ENCODE measurements at regions not wholly inside any gene's neighbourhood (a gene's known extent, or its start where the extent isn't known, plus 50 kb on each side); places are given as distances from the start of the nearest gene placed in this dataset.

GRCh38 chr6:12221856-12222255 is 68.3 kb upstream of the EDN1 start:
- H3K4me3 ChIP-seq, result no peak overlapping the region
- in situ Hi-C loops (cut with MboI; ENCODE audit: low pct_unique_long_range_greater_than_20kb in 2 of 9, low sequenced_read_pairs in 9 of 9, unreplicated experiment in 9 of 9), result no loop called here
- WGBS, 10 experiments, result 0 to 89% (median 54%) methylated on average over 1 to 4 of the region's 4 CpGs; no CpG with 5 or more reads in 2 of the 10 experiments
- ATAC-seq (replicated peaks in 6 of 8), result no peak
- no peak overlapping the region for H3K27ac ChIP-seq
- no peaks in the 10 kb centered on the region for H3K4me1 ChIP-seq (replicated peaks in 1 of 2)

- Histone ChIP-seq H3K27ac (no peak overlapping the region), H3K4me3 (no peak overlapping the region), H3K4me1 (replicated peaks in 1 of 2) (no peaks in the 10 kb centered on the region)
- ATAC-seq (replicated peaks in 6 of 8), result no peak
- in situ Hi-C loops (cut with MboI; ENCODE audit: low pct_unique_long_range_greater_than_20kb in 2 of 9, low sequenced_read_pairs in 9 of 9, unreplicated experiment in 9 of 9), result no loop called here
- 40 to 100% (median 89%) methylated on average over 1 to 12 of the region's 19 CpGs for WGBS, 10 experiments
Measured at GRCh38 chr6:12222405-12223366, 67.5 kb upstream of the EDN1 start.

GRCh38 chr6:12223383-12223782 is 66.8 kb upstream of the EDN1 start:
- in situ Hi-C loops (cut with MboI; ENCODE audit: low pct_unique_long_range_greater_than_20kb in 2 of 9, low sequenced_read_pairs in 9 of 9, unreplicated experiment in 9 of 9), result no loop called here
- no peak overlapping the region for H3K27ac ChIP-seq
- no peak overlapping the region for H3K4me3 ChIP-seq
- ATAC-seq (replicated peaks in 6 of 8), result no peak
- H3K4me1 ChIP-seq (replicated peaks in 1 of 2), result no peaks in the 10 kb centered on the region
- WGBS, 10 experiments, result 71 to 100% (median 90%) methylated on average over 1 to 4 of the region's 5 CpGs; no CpG with 5 or more reads in 1 of the 10 experiments

- in situ Hi-C loops (cut with MboI; ENCODE audit: low pct_unique_long_range_greater_than_20kb in 2 of 9, low sequenced_read_pairs in 9 of 9, unreplicated experiment in 9 of 9), result no loop called here
- H3K4me3 ChIP-seq, result no peak overlapping the region
- H3K27ac ChIP-seq, result no peak overlapping the region
- WGBS, 10 experiments, result 6 to 100% (median 69%) methylated on average over 1 to 2 of the region's 2 CpGs; no CpG with 5 or more reads in 2 of the 10 experiments
- ATAC-seq (replicated peaks in 6 of 8), result no peak
- no peaks in the 10 kb centered on the region for H3K4me1 ChIP-seq (replicated peaks in 1 of 2)
Measured at GRCh38 chr6:12224251-12224650, 65.9 kb upstream of the EDN1 start.

- 63 to 100% (median 81%) methylated on average over 1 to 13 of the region's 13 CpGs for WGBS, 10 experiments
- no peak for ATAC-seq (replicated peaks in 6 of 8)
Measured at GRCh38 chr6:12228447-12229146, 61.6 kb upstream of the EDN1 start.

GRCh38 chr6:12229332-12229731 is 60.8 kb upstream of the EDN1 start:
- in situ Hi-C loops (cut with MboI; ENCODE audit: low pct_unique_long_range_greater_than_20kb in 2 of 9, low sequenced_read_pairs in 9 of 9, unreplicated experiment in 9 of 9), result loop anchor here in 5 of 9 experiments (25.0 kb wide), 3 partner anchors 217 to 642 kb away; partner anchors contain the start of gene HIVEP1 (in 1 of the 5)
- H3K27ac ChIP-seq, result no peak overlapping the region
- no peak for ATAC-seq (replicated peaks in 6 of 8)
- no peak overlapping the region for H3K4me3 ChIP-seq
- H3K4me1 ChIP-seq (replicated peaks in 1 of 2), result no peaks in the 10 kb centered on the region
- 80 to 100% (median 100%) methylated on average over 1 of the region's 1 CpG; no CpG with 5 or more reads in 6 of the 10 experiments for WGBS, 10 experiments

More at GRCh38 chr6:12228447-12229146, 61.6 kb upstream of the EDN1 start:
- Histone ChIP-seq H3K27ac (no peak overlapping the region), H3K4me1 (replicated peaks in 1 of 2) (no peaks in the 10 kb centered on the region), H3K4me3 (no peak overlapping the region)
- in situ Hi-C loops (cut with MboI; ENCODE audit: low pct_unique_long_range_greater_than_20kb in 2 of 9, low sequenced_read_pairs in 9 of 9, unreplicated experiment in 9 of 9), result loop anchor here in 5 of 9 experiments (25.0 kb wide), 3 partner anchors 216 to 641 kb away; partner anchors contain the start of gene HIVEP1 (in 1 of the 5)

- in situ Hi-C loops (cut with MboI; ENCODE audit: low pct_unique_long_range_greater_than_20kb in 2 of 9, low sequenced_read_pairs in 9 of 9, unreplicated experiment in 9 of 9), result loop anchor here in 7 of 9 experiments (10.0 to 25.0 kb wide), 4 partner anchors 218 to 643 kb away; partner anchors contain the start of gene HIVEP1 (in 1 of the 7)
- Histone ChIP-seq H3K4me3 (no peak overlapping the region), H3K27ac (no peak overlapping the region), H3K4me1 (replicated peaks in 1 of 2) (no peaks in the 10 kb centered on the region)
- 59 to 100% (median 83%) methylated on average over 1 to 6 of the region's 6 CpGs; no CpG with 5 or more reads in 1 of the 10 experiments for WGBS, 10 experiments
- ATAC-seq (replicated peaks in 6 of 8), result no peak
Measured at GRCh38 chr6:12230523-12230922, 59.6 kb upstream of the EDN1 start.

- H3K4me3 ChIP-seq, result no peak overlapping the region
- WGBS, 10 experiments, result 35 to 100% (median 88%) methylated on average over 1 to 3 of the region's 3 CpGs
Measured at GRCh38 chr6:12232339-12232738, 57.8 kb upstream of the EDN1 start.

GRCh38 chr6:12232821-12233220 is 57.3 kb upstream of the EDN1 start:
- in situ Hi-C loops (cut with MboI; ENCODE audit: low pct_unique_long_range_greater_than_20kb in 2 of 9, low sequenced_read_pairs in 9 of 9, unreplicated experiment in 9 of 9), result loop anchor here in 7 of 9 experiments (10.0 to 25.0 kb wide), 4 partner anchors 221 to 646 kb away; partner anchors contain the start of gene HIVEP1 (in 1 of the 7)
- 29 to 83% (median 60%) methylated on average over 1 of the region's 1 CpG; no CpG with 5 or more reads in 1 of the 10 experiments for WGBS, 10 experiments
- ATAC-seq (replicated peaks in 6 of 8), result no peak
- H3K27ac ChIP-seq, result no peak overlapping the region
- no peaks in the 10 kb centered on the region for H3K4me1 ChIP-seq (replicated peaks in 1 of 2)
- H3K4me3 ChIP-seq, result no peak overlapping the region

More at GRCh38 chr6:12232339-12232738, 57.8 kb upstream of the EDN1 start:
- ATAC-seq (replicated peaks in 6 of 8), result no peak
- Histone ChIP-seq H3K27ac (no peak overlapping the region), H3K4me1 (replicated peaks in 1 of 2) (no peaks in the 10 kb centered on the region)
- in situ Hi-C loops (cut with MboI; ENCODE audit: low pct_unique_long_range_greater_than_20kb in 2 of 9, low sequenced_read_pairs in 9 of 9, unreplicated experiment in 9 of 9), result loop anchor here in 7 of 9 experiments (10.0 to 25.0 kb wide), 4 partner anchors 220 to 645 kb away; partner anchors contain the start of gene HIVEP1 (in 1 of the 7)

GRCh38 chr6:12233693-12234571 is 56.2 kb upstream of the EDN1 start:
- 62 to 100% (median 95%) methylated on average over 1 to 4 of the region's 4 CpGs; no CpG with 5 or more reads in 1 of the 10 experiments for WGBS, 10 experiments
- no peak overlapping the region for H3K4me3 ChIP-seq
- ATAC-seq (replicated peaks in 6 of 8), result peak; percentile 59 to 92 (median 78)
- H3K27ac ChIP-seq, result no peak overlapping the region
- H3K4me1 ChIP-seq (replicated peaks in 1 of 2), result no peaks in the 10 kb centered on the region
- in situ Hi-C loops (cut with MboI; ENCODE audit: low pct_unique_long_range_greater_than_20kb in 2 of 9, low sequenced_read_pairs in 9 of 9, unreplicated experiment in 9 of 9), result loop anchor here in 7 of 9 experiments (10.0 to 25.0 kb wide), 4 partner anchors 222 to 647 kb away; partner anchors contain the start of gene HIVEP1 (in 1 of the 7)

- Histone ChIP-seq H3K4me1 (replicated peaks in 1 of 2) (no peaks in the 10 kb centered on the region), H3K27ac (no peak overlapping the region), H3K4me3 (no peak overlapping the region)
- 65 to 100% (median 86%) methylated on average over 2 to 5 of the region's 5 CpGs; no CpG with 5 or more reads in 1 of the 10 experiments for whole genome bisulfite sequencing, 10 experiments
- in situ Hi-C loops (cut with MboI; ENCODE audit: low pct_unique_long_range_greater_than_20kb in 2 of 9, low sequenced_read_pairs in 9 of 9, unreplicated experiment in 9 of 9), result loop anchor here in 7 of 9 experiments (10.0 to 25.0 kb wide), 4 partner anchors 223 to 648 kb away; partner anchors contain the start of gene HIVEP1 (in 1 of the 7)
- no peak for ATAC-seq (replicated peaks in 6 of 8)
Measured at GRCh38 chr6:12235341-12235740, 54.8 kb upstream of the EDN1 start.

- no peak for ATAC-seq (replicated peaks in 6 of 8)
- Histone ChIP-seq H3K4me1 (replicated peaks in 1 of 2) (no peaks in the 10 kb centered on the region), H3K27ac (no peak overlapping the region), H3K4me3 (no peak overlapping the region)
- WGBS, 10 experiments, result 80 to 100% (median 95%) methylated on average over 2 to 8 of the region's 8 CpGs; no CpG with 5 or more reads in 2 of the 10 experiments
- in situ Hi-C loops (cut with MboI; ENCODE audit: low pct_unique_long_range_greater_than_20kb in 2 of 9, low sequenced_read_pairs in 9 of 9, unreplicated experiment in 9 of 9), result loop anchor here in 7 of 9 experiments (10.0 to 25.0 kb wide), 4 partner anchors 226 to 651 kb away; partner anchors contain the start of gene HIVEP1 (in 1 of the 7)
Measured at GRCh38 chr6:12238219-12238618, 51.9 kb upstream of the EDN1 start.

Measured in motor neuron (in vitro differentiated cells).